Body of pancreas (tissue), 4 donors: ENCODE measurements at regions not wholly inside any gene's neighbourhood (a gene's known extent, or its start where the extent isn't known, plus 50 kb on each side); places are given as distances from the start of the nearest gene placed in this dataset.

Source experiments
- POLR2A ChIP-seq, 3 donors: fragments of 450-650 bp; IDR thresholded peaks; one replicate each; pipeline ENCODE4 v1.6.1; 2016; ENCODE audit warnings: antibody characterized with exemption in 3 of 3, mild to moderate bottlenecking in 2 of 3
- TF ChIP-seq, protein P1 (sequence below), 7 experiments: fragments of 450-650 bp in 4 of 7; fragments of 200-600 bp in 3 of 7; sonication (generic) in 3 of 7; IDR thresholded peaks; one replicate each; pipeline ENCODE4 v1.5.1; 2016 to 2019; ENCODE audit warnings: antibody characterized with exemption in 7 of 7

GRCh38 chr11:37849706-37850105 is 1251.7 kb upstream of the RAG2 start:
- no peak for TF ChIP-seq POLR2A (IDR thresholded peaks at IDR 0.05)
- TF ChIP-seq, protein P1, sequence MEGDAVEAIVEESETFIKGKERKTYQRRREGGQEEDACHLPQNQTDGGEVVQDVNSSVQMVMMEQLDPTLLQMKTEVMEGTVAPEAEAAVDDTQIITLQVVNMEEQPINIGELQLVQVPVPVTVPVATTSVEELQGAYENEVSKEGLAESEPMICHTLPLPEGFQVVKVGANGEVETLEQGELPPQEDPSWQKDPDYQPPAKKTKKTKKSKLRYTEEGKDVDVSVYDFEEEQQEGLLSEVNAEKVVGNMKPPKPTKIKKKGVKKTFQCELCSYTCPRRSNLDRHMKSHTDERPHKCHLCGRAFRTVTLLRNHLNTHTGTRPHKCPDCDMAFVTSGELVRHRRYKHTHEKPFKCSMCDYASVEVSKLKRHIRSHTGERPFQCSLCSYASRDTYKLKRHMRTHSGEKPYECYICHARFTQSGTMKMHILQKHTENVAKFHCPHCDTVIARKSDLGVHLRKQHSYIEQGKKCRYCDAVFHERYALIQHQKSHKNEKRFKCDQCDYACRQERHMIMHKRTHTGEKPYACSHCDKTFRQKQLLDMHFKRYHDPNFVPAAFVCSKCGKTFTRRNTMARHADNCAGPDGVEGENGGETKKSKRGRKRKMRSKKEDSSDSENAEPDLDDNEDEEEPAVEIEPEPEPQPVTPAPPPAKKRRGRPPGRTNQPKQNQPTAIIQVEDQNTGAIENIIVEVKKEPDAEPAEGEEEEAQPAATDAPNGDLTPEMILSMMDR (IDR thresholded peaks at IDR 0.05): no peak
